DMS114 treated with DMSO at 0.1 percent for 48 hours (cell line): ENCODE measurements at regions not wholly inside any gene's neighbourhood (a gene's known extent, or its start where the extent isn't known, plus 50 kb on each side); places are given as distances from the start of the nearest gene placed in this dataset.
"Not testable (repeated sequence)": the region's sequence is repeated elsewhere in the genome, so short reads cannot be mapped to it uniquely, and the experiment has no call there.

ENCODE experiments used
- DNase-seq: peaks from one replicate; lab custom pipeline; 2025; ENCODE audit not compliant: unreplicated experiment; lab: John Stamatoyannopoulos, UW

GRCh38 chr7:43042302-43042701 is 70.1 kb upstream of the HECW1 start:
- no peak for DNase-seq

GRCh38 chr7:43044511-43044910 is 67.9 kb upstream of the HECW1 start:
- no peak for DNase-seq

DNA sequence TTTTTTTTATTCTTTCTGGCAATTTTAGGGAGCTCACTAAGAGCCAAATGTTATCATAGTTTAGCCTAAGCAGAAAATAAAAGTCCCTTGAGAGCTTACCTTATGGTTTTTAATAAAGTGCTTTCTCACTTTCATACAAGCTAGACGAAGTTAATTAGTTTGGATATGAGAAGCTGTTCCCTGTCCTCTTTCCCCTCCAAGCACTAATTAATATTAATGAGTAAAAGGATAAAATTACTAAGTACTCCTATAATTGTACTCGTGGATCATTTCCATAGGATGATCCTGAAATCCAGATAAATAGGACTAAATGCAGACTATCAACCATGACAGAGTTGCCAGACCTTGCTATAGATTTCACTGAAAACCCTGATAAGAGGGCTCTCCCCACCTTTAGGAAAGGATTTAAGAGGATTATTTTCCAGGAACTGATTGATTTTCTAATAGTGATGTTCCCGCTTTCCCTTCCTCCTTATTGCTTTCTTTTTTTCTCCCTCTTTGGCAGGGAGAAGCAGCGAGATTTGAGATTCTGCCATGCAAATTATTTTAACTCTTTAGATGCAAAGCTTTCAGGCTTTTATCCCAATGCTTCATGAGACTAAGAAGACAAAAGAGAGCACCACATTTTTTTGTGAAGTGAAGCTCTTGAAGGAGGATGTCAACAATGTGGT is 58.3 kb upstream of the HECW1 start:
- DNase-seq: peak; percentile 4

DNA sequence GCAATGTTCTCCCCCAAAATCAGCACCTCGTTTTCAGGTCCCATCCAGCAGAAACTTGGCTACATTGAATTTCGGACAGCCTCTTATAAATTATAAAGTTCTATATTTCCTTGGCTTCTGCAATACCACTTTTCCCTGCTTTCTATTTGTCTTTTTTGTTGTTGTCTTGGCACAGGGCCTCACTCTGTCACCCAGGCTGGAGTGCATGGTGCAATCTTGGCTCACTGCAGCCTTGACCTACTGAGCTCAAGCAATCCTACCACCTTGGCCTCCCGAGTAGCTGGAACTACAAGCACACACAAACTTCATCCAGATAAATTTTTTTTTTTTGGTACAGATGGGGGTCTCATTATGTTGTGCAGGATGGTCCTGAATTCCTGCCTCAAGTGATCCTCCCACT is 55.3 kb upstream of the HECW1 start:
- no peak for DNase-seq

DNA sequence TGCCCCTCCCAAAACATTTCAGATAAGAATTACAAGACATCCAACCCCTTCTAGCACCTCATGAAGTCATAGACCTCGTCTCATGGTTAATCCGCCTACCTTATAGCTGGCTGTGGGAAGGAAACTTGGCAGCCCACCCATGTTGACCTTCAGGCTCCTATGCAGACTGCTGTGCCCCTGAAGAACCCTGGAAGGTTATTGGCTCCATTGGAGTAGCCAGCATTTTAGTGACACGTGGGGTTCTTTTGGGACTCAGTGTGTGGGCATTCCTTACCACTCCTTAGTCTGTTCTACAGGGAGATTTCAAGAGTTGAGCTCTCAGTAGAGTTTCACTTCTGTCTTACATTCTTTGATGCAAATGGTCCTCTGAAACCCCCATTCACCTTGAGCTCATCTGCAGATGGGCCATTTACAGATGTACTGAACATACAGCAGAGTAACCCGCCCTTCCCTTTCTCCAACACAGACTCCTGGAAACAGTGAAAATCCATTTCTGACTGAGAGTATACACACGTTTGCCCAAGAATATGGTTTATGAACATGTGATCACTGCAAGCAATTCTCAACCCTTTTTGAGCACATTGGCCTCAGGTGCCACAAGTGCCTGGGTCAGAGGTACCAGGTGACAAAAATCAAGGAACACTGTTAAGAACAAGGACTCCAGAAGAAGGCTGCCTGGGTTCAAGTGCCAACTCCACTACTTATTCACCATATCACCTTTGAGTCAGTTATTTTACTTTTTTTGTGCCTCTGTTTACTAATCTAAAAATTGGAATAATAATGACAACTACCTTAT is 54.0 kb upstream of the HECW1 start:
- DNase-seq: peak; percentile 2

- not testable (repeated sequence) for DNase-seq
Measured at GRCh38 chr7:43059067-43059600, 53.3 kb upstream of the HECW1 start.
